ENCODE measurements at regions not wholly inside any gene's neighbourhood (a gene's known extent, or its start where the extent isn't known, plus 50 kb on each side); places are given as distances from the start of the nearest gene placed in this dataset.

- no peak for DNase-seq
Observed at GRCh38 chr13:107457686-107458085, 757.6 kb downstream of the LIG4 start.

GRCh38 chr13:107456431-107456830 lies 758.9 kb downstream of the LIG4 start:
- no peak for DNase-seq

GRCh38 chr13:107452833-107453232 lies 762.5 kb downstream of the LIG4 start:
- DNase-seq: no peak

- no peak for DNase-seq
Observed at GRCh38 chr13:107450931-107451330, 764.4 kb downstream of the LIG4 start.

- no peak for DNase-seq
Observed at GRCh38 chr13:107450431-107450830, 764.9 kb downstream of the LIG4 start.

- DNase-seq: no peak
Observed at GRCh38 chr13:107447591-107447990, 767.7 kb downstream of the LIG4 start.

- DNase-seq: no peak
Observed at GRCh38 chr13:107441279-107441678, 774.1 kb downstream of the LIG4 start.

- DNase-seq: no peak
Observed at GRCh38 chr13:107438251-107438650, 777.1 kb downstream of the LIG4 start.

- no peak for DNase-seq
Observed at GRCh38 chr13:107434347-107434746, 781.0 kb downstream of the LIG4 start.

- DNase-seq: no peak
Observed at GRCh38 chr13:107427536-107427935, 787.8 kb downstream of the LIG4 start.

- no peak for DNase-seq
Observed at GRCh38 chr13:107422421-107422820, 792.9 kb downstream of the LIG4 start.

- no peak for DNase-seq
Observed at GRCh38 chr13:107421951-107422350, 793.4 kb downstream of the LIG4 start.

GRCh38 chr13:107421028-107421427 lies 794.3 kb downstream of the LIG4 start:
- no peak for DNase-seq

GRCh38 chr13:107413005-107413404 lies 802.3 kb downstream of the LIG4 start:
- DNase-seq: no peak

- DNase-seq: no peak
Observed at GRCh38 chr13:107407074-107407473, 808.3 kb downstream of the LIG4 start.

GRCh38 chr13:107395927-107396662 lies 819.2 kb downstream of the LIG4 start:
- DNase-seq: no peak

- no peak for DNase-seq
Observed at GRCh38 chr13:107392205-107392604, 823.1 kb downstream of the LIG4 start.

GRCh38 chr13:107387525-107387924 lies 819.6 kb upstream of the ARGLU1 start:
- no peak for DNase-seq

GRCh38 chr13:107379407-107380155 lies 811.6 kb upstream of the ARGLU1 start:
- DNase-seq: no peak

- no peak for DNase-seq
Observed at GRCh38 chr13:107376341-107377125, 808.6 kb upstream of the ARGLU1 start.

GRCh38 chr13:107375701-107376340 lies 807.9 kb upstream of the ARGLU1 start:
- no peak for DNase-seq

- no peak for DNase-seq
Observed at GRCh38 chr13:107374038-107374437, 806.1 kb upstream of the ARGLU1 start.

GRCh38 chr13:107373551-107373950 lies 805.6 kb upstream of the ARGLU1 start:
- no peak for DNase-seq
